ENCODE measurements at regions not wholly inside any gene's neighbourhood (a gene's known extent, or its start where the extent isn't known, plus 50 kb on each side); places are given as distances from the start of the nearest gene placed in this dataset.

DNA sequence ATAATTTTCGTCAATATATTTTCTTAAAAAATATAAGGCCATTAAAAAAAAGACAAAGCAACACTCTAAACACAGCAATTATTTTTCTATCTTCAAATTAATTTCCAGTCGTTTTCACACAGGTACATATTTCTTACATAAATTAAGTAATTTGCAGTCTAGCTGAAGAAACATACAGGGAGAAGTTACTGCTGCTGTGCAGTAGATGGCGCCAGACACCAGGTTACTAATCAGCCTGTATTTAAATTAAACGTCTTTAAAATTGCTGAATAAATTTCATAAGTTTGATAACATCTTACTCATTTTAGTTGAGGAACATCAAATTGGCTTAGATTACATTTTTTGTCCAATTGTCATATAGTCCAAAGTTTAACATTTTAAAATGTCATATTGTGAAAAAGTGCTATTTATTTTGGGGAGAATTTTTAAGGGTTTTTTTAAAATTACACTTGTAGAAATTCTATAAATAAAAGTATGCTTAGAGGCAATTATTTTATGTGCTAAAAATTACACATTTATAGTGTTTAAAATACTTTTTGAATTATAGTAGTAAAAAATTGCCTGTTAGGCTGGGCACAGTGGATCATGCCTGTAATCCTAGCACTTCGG, 88.4 kb downstream of the PMAIP1 start:
- Histone ChIP-seq H3K9ac (ENCODE audit: insufficient read depth in 1 of 2, low read length in 2 of 2) (no peak overlapping the region), H3K36me3 (ENCODE audit: control insufficient read depth in 4 of 4, insufficient read depth in 4 of 4, low read length in 4 of 4) (no peaks in the 10 kb centered on the region), H3K4me3 (no peak overlapping the region), H3K27me3 (ENCODE audit: control insufficient read depth in 3 of 3, insufficient read depth in 3 of 3, low read length in 2 of 3) (no peaks in the 10 kb centered on the region), H3K4me1 (ENCODE audit: control insufficient read depth in 5 of 5, insufficient read depth in 5 of 5, low read length in 5 of 5) (peaks cover 0 to 12% (median 5%) of the 10 kb centered on the region in 5 donors), H3K27ac (ENCODE audit: low read depth in 1 of 2, low read length in 1 of 2) (no peak overlapping the region), H3K9me3 (ENCODE audit: control insufficient read depth in 4 of 4, insufficient read depth in 3 of 4, low read length in 3 of 4) (no peaks in the 10 kb centered on the region)
- no peak for ATAC-seq (ENCODE audit: insufficient read depth, low FRiP score)
- WGBS, 2 donors: 20 to 22% methylated on average over 5 of the region's 5 CpGs
- TF ChIP-seq, protein P1, sequence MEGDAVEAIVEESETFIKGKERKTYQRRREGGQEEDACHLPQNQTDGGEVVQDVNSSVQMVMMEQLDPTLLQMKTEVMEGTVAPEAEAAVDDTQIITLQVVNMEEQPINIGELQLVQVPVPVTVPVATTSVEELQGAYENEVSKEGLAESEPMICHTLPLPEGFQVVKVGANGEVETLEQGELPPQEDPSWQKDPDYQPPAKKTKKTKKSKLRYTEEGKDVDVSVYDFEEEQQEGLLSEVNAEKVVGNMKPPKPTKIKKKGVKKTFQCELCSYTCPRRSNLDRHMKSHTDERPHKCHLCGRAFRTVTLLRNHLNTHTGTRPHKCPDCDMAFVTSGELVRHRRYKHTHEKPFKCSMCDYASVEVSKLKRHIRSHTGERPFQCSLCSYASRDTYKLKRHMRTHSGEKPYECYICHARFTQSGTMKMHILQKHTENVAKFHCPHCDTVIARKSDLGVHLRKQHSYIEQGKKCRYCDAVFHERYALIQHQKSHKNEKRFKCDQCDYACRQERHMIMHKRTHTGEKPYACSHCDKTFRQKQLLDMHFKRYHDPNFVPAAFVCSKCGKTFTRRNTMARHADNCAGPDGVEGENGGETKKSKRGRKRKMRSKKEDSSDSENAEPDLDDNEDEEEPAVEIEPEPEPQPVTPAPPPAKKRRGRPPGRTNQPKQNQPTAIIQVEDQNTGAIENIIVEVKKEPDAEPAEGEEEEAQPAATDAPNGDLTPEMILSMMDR (IDR thresholded peaks at IDR 0.05; ENCODE audit: control extremely low read depth, extremely low read depth): peak; percentile 69
- DNase-seq: peak; percentile 64 to 79 (median 72)

DNA sequence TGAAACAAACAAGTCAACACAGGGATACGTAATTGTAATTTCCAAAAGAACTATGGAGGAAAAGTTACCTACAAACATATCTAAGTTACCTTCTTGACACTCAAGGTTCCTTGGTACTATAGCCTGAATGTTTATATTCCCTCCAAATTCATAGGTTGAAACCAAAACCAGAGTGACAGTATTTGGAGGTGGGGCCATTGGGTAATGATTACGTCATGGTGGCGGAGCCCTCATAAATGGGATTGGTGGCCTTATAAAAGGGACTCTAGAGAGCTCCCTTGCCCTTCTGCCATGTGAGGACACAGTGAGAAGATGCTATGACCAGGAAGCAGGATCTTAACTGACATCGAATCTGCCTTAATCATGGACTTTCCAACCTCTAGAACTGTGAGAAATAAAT, 87.3 kb downstream of the PMAIP1 start:
- Histone ChIP-seq H3K4me3 (no peak overlapping the region), H3K4me1 (ENCODE audit: control insufficient read depth in 5 of 5, insufficient read depth in 5 of 5, low read length in 5 of 5) (peaks cover 0 to 12% (median 5%) of the 10 kb centered on the region in 5 donors), H3K27ac (ENCODE audit: low read depth in 1 of 2, low read length in 1 of 2) (no peak overlapping the region), H3K36me3 (ENCODE audit: control insufficient read depth in 4 of 4, insufficient read depth in 4 of 4, low read length in 4 of 4) (no peaks in the 10 kb centered on the region), H3K27me3 (ENCODE audit: control insufficient read depth in 3 of 3, insufficient read depth in 3 of 3, low read length in 2 of 3) (no peaks in the 10 kb centered on the region), H3K9me3 (ENCODE audit: control insufficient read depth in 4 of 4, insufficient read depth in 3 of 4, low read length in 3 of 4) (no peaks in the 10 kb centered on the region), H3K9ac (ENCODE audit: insufficient read depth in 1 of 2, low read length in 2 of 2) (no peak overlapping the region)
- TF ChIP-seq, protein P1 (IDR thresholded peaks at IDR 0.05; ENCODE audit: control extremely low read depth, extremely low read depth): no peak
- 63 to 77% methylated on average over 4 of the region's 4 CpGs for WGBS, 2 donors
- no peak for DNase-seq
- no peak for ATAC-seq (ENCODE audit: insufficient read depth, low FRiP score)

- no peak for ATAC-seq (ENCODE audit: insufficient read depth, low FRiP score)
- DNase-seq: no peak
These were observed 86.3 kb downstream of the PMAIP1 start for GRCh38 chr18:59986139-59986538.

More at GRCh38 chr18:59986139-59986538, 86.3 kb downstream of the PMAIP1 start:
- 80 to 91% methylated on average over 11 of the region's 11 CpGs for WGBS, 2 donors
- no peaks in the 10 kb centered on the region for H3K9me3 ChIP-seq (ENCODE audit: control insufficient read depth in 4 of 4, insufficient read depth in 3 of 4, low read length in 3 of 4)
- H3K36me3 ChIP-seq (ENCODE audit: control insufficient read depth in 4 of 4, insufficient read depth in 4 of 4, low read length in 4 of 4): no peaks in the 10 kb centered on the region
- no peak overlapping the region for H3K4me3 ChIP-seq
- no peaks in the 10 kb centered on the region for H3K27me3 ChIP-seq (ENCODE audit: control insufficient read depth in 3 of 3, insufficient read depth in 3 of 3, low read length in 2 of 3)
- no peak overlapping the region for H3K9ac ChIP-seq (ENCODE audit: insufficient read depth in 1 of 2, low read length in 2 of 2)
- no peak overlapping the region for H3K27ac ChIP-seq (ENCODE audit: low read depth in 1 of 2, low read length in 1 of 2)
- TF ChIP-seq, protein P1 (IDR thresholded peaks at IDR 0.05; ENCODE audit: control extremely low read depth, extremely low read depth): no peak
- H3K4me1 ChIP-seq (ENCODE audit: control insufficient read depth in 5 of 5, insufficient read depth in 5 of 5, low read length in 5 of 5): peaks cover 0 to 12% (median 5%) of the 10 kb centered on the region in 5 donors
